MM.1S (cell line): ENCODE measurements at regions not wholly inside any gene's neighbourhood (a gene's known extent, or its start where the extent isn't known, plus 50 kb on each side); places are given as distances from the start of the nearest gene placed in this dataset.
A peak's percentile ranks its signal among the peaks of the same experiment; 100 is the strongest.

Source experiments
- DNase-seq: peaks from one replicate; pipeline ENCODE4 v3.0.0-alpha.2; 2015
- H2AFZ ChIP-seq: fragments of 300-600 bp; sonication (generic); 2 replicates; pipeline ENCODE4 v1.6.0; 2016; ENCODE audit warnings: antibody characterized with exemption, low read length
- H3F3A ChIP-seq: fragments of 300-600 bp; sonication (generic); 2 replicates; pipeline ENCODE4 v1.6.1; 2016; ENCODE audit warnings: mild to moderate bottlenecking, antibody characterized with exemption, low read length, moderate library complexity, mixed read lengths; ENCODE audit not compliant: insufficient read depth
- H3K27ac ChIP-seq: fragments of 300-600 bp; sonication (generic); 2 replicates; pipeline ENCODE4 v1.5.1; 2016; ENCODE audit warnings: mild to moderate bottlenecking, low read length
- H3K27me3 ChIP-seq: fragments of 300-600 bp; sonication (generic); replicated peaks from 2 replicates; pipeline ENCODE4 v1.6.0; 2016; ENCODE audit warnings: low read length; ENCODE audit not compliant: insufficient read depth
- H3K36me3 ChIP-seq: fragments of 300-600 bp; sonication (generic); replicated peaks from 2 replicates; pipeline ENCODE4 v1.6.1; 2016; ENCODE audit warnings: mild to moderate bottlenecking, low read length, mixed read lengths; ENCODE audit not compliant: insufficient read depth
- H3K4me1 ChIP-seq: fragments of 300-600 bp; sonication (generic); 2 replicates; pipeline ENCODE4 v1.6.1; 2016; ENCODE audit warnings: low read length, mixed read lengths
- H3K4me2 ChIP-seq: fragments of 300-600 bp; sonication (generic); 2 replicates; pipeline ENCODE4 v1.6.0; 2016; ENCODE audit warnings: low read depth, low read length
- H3K4me3 ChIP-seq: fragments of 300-600 bp; sonication (generic); 2 replicates; pipeline ENCODE4 v1.5.1; 2016; ENCODE audit warnings: low read length, mixed read lengths
- H3K79me2 ChIP-seq: fragments of 300-600 bp; sonication (generic); 2 replicates; pipeline ENCODE4 v1.6.1; 2016; ENCODE audit warnings: mixed run types, low read length, mixed read lengths
- H3K9ac ChIP-seq: fragments of 300-600 bp; sonication (generic); 2 replicates; pipeline ENCODE4 v1.6.1; 2016; ENCODE audit warnings: low read length, mixed read lengths
- H3K9me2 ChIP-seq: fragments of 300-600 bp; sonication (generic); replicated peaks from 2 replicates; pipeline ENCODE4 v1.6.1; 2016; ENCODE audit warnings: mild to moderate bottlenecking, low read length, mixed read lengths; ENCODE audit not compliant: insufficient read depth
- H3K9me3 ChIP-seq: fragments of 300-600 bp; sonication (generic); replicated peaks from 2 replicates; pipeline ENCODE4 v1.6.1; 2016; ENCODE audit warnings: mild to moderate bottlenecking, low read length, mixed read lengths; ENCODE audit not compliant: insufficient read depth
- H4K20me1 ChIP-seq: fragments of 300-600 bp; sonication (generic); 2 replicates; pipeline ENCODE4 v1.6.1; 2016; ENCODE audit warnings: mild to moderate bottlenecking, low read length, moderate library complexity, mixed read lengths; ENCODE audit not compliant: insufficient read depth
- CTCF ChIP-seq: fragments of 300-600 bp; sonication (generic); IDR thresholded peaks from 2 replicates; pipeline ENCODE4 v1.5.1; 2016; ENCODE audit warnings: antibody characterized with exemption, low read length, mixed read lengths
- EZH2 ChIP-seq: fragments of 300-600 bp; sonication (generic); optimal IDR thresholded peaks from 2 replicates; pipeline ENCODE3; 2017; ENCODE audit warnings: low read depth, mild to moderate bottlenecking, antibody characterized with exemption, low read length, mixed read lengths
- EZH2phosphoT487 ChIP-seq: fragments of 300-600 bp; sonication (generic); IDR thresholded peaks from 2 replicates; pipeline ENCODE4 v1.6.1; 2018; ENCODE audit warnings: antibody characterized with exemption, low read length

GRCh38 chr5:124921694-124922093 is 175.3 kb upstream of the ZNF608 start:
- no peak for DNase-seq
- Histone ChIP-seq H3K4me3 (no peak overlapping the region), H3K4me2 (no peak overlapping the region), H3K9me2 (no peaks in the 10 kb centered on the region), H3K9me3 (no peaks in the 10 kb centered on the region), H3K79me2 (no peaks in the 10 kb centered on the region), H2AFZ (no peak overlapping the region), H3K36me3 (no peaks in the 10 kb centered on the region), H3K27me3 (no peaks in the 10 kb centered on the region), H3K27ac (no peak overlapping the region), H3K4me1 (peaks cover 28% of the 10 kb centered on the region), H3F3A (no peaks in the 10 kb centered on the region), H4K20me1 (no peaks in the 10 kb centered on the region), H3K9ac (no peak overlapping the region)
- no peak for TF ChIP-seq CTCF
- TF ChIP-seq EZH2phosphoT487: no peak
- no peak for TF ChIP-seq EZH2

GRCh38 chr5:124922255-124922975 is 176.0 kb upstream of the ZNF608 start:
- no peak overlapping the region; the same call in 1 of the 2 replicates for H3K27ac ChIP-seq
- no peak for DNase-seq

GRCh38 chr5:124923131-124923530 is 176.7 kb upstream of the ZNF608 start:
- H3K4me1 ChIP-seq: peaks cover 28% of the 10 kb centered on the region
- H2AFZ ChIP-seq: peak overlapping the region; percentile 35
- H3K79me2 ChIP-seq: no peaks in the 10 kb centered on the region
- H3K27me3 ChIP-seq: no peaks in the 10 kb centered on the region
- H3K4me3 ChIP-seq: no peak overlapping the region
- DNase-seq: no peak
- no peak overlapping the region; the same call in 1 of the 2 replicates for H3K27ac ChIP-seq
- no peaks in the 10 kb centered on the region for H3K36me3 ChIP-seq
- no peaks in the 10 kb centered on the region for H4K20me1 ChIP-seq
- H3K9me2 ChIP-seq: no peaks in the 10 kb centered on the region
- H3K4me2 ChIP-seq: peak overlapping the region; percentile 14; the same call in 1 of the 2 replicates
- no peaks in the 10 kb centered on the region for H3K9me3 ChIP-seq
- no peaks in the 10 kb centered on the region for H3F3A ChIP-seq
- no peak overlapping the region for H3K9ac ChIP-seq
- TF ChIP-seq EZH2phosphoT487 (no peak), CTCF (no peak), EZH2 (no peak)

More at GRCh38 chr5:124922255-124922975, 176.0 kb upstream of the ZNF608 start:
- Histone ChIP-seq H3K36me3 (no peaks in the 10 kb centered on the region), H4K20me1 (no peaks in the 10 kb centered on the region), H3K9me3 (no peaks in the 10 kb centered on the region), H3K27me3 (no peaks in the 10 kb centered on the region), H3K4me2 (peak overlapping the region; percentile 14; the same call in 1 of the 2 replicates), H3K4me3 (no peak overlapping the region), H3K9me2 (no peaks in the 10 kb centered on the region), H3F3A (no peaks in the 10 kb centered on the region), H3K4me1 (peaks cover 28% of the 10 kb centered on the region), H3K9ac (no peak overlapping the region), H2AFZ (peak overlapping the region; percentile 35), H3K79me2 (no peaks in the 10 kb centered on the region)
- TF ChIP-seq CTCF (no peak), EZH2phosphoT487 (no peak), EZH2 (no peak)
